Heart left ventricle (tissue), 13 donors: ENCODE measurements at regions not wholly inside any gene's neighbourhood (a gene's known extent, or its start where the extent isn't known, plus 50 kb on each side); places are given as distances from the start of the nearest gene placed in this dataset.

Experiments
- CTCF ChIP-seq, 12 donors: fragments of 200-600 bp; sonication (generic) in 4 of 12; IDR thresholded peaks; one replicate each; pipeline versions ENCODE4 v1.5.0 to v1.8.0; 2018 to 2022; ENCODE audit warnings: antibody characterized with exemption in 12 of 12, mild to moderate bottlenecking in 5 of 12
- POLR2A ChIP-seq, 2 donors: fragments of 450-650 bp; IDR thresholded peaks; one replicate each; pipeline ENCODE4 v1.6.1; 2017; ENCODE audit warnings: antibody characterized with exemption in 2 of 2, mild to moderate bottlenecking in 2 of 2, moderate library complexity in 2 of 2
- donor health status: ischemic (EF 13 %, LVEDD 7.1; RV severe dilation, severe dysfunction).
- donor health status: DM: no; HTN: yes; CAD: no.
- donor health status: DM: no; HTN: no; CAD: no.
- donor health status: ischemic (EF 25% LVEDD 6.9; RV normal size, moderate dysfunction).
- donor health status: ischemic (EF 25% LVEDD 5.7; RV mildly dilated, moderate dysfunction).
- donor health status: ischemic (EF 35%, LVEDD 5.7; RV mildly dilated, moderate dysfunction).
- donor health status: nonischemic (EF 11% LVEDD 7.7; RV severe dilation, severe dysfunction).
- donor health status: DM: yes; HTN: yes; CAD: no.
- donor health status: PGD.
- donor health status: ischemic (EF 29% LVEDD 5.4; RV normal size, mild dysfunction).
- donor health status: nonischemic (EF 23%, LVEDD 6.1; RV moderate dilation, normal function).

- TF ChIP-seq CTCF (IDR thresholded peaks at IDR 0.05) (no peak), POLR2A (IDR thresholded peaks at IDR 0.05) (no peak)
These were observed 222.2 kb downstream of the FLRT2 start for GRCh38 chr14:85752175-85752574.
